Calu3 (cell line): ENCODE measurements at regions not wholly inside any gene's neighbourhood (a gene's known extent, or its start where the extent isn't known, plus 50 kb on each side); places are given as distances from the start of the nearest gene placed in this dataset.

Experiments used
- BruUV-seq: library from RNA; stranded (reverse); fragments of 400-500 nt; replicated peaks from 2 replicates; lab custom pipeline; 2021; lab: Mats Ljungman, UMichigan
- CTCF ChIA-PET: fragments of 300-600 bp; sonication (Branson Sonifier 250); formaldehyde crosslinking; loops from one replicate; lab custom pipeline; 2022; ENCODE audit warnings: antibody characterized with exemption; lab: Charles Lee
- DNase-seq: peaks from one replicate; pipeline ENCODE4 v3.0.0; 2022
- H3K27ac Mint-ChIP-seq: one replicate; pipeline ENCODE4 v1.8.0; 2022; ENCODE audit warnings: mixed read lengths; ENCODE audit not compliant: unreplicated experiment
- H3K27me3 Mint-ChIP-seq: one replicate; pipeline ENCODE4 v1.8.0; 2022; ENCODE audit warnings: mixed read lengths; ENCODE audit not compliant: unreplicated experiment
- H3K36me3 Mint-ChIP-seq: one replicate; pipeline ENCODE4 v1.8.0; 2022; ENCODE audit warnings: mild to moderate bottlenecking, moderate library complexity, mixed read lengths; ENCODE audit not compliant: insufficient read depth, unreplicated experiment
- H3K4me1 Mint-ChIP-seq: one replicate; pipeline ENCODE4 v1.8.0; 2022; ENCODE audit warnings: mild to moderate bottlenecking, low read depth, mixed read lengths; ENCODE audit not compliant: unreplicated experiment
- H3K4me3 Mint-ChIP-seq: one replicate; pipeline ENCODE4 v1.8.0; 2022; ENCODE audit warnings: mild to moderate bottlenecking, low read depth, moderate library complexity, mixed read lengths; ENCODE audit not compliant: unreplicated experiment
- H3K9me3 Mint-ChIP-seq: one replicate; pipeline ENCODE4 v1.8.0; 2022; ENCODE audit warnings: low read depth, mixed read lengths; ENCODE audit not compliant: unreplicated experiment
- intact Hi-C: fragments of 100-400 bp; cut with micrococcal nuclease; formaldehyde crosslinking; loops from one replicate; pipeline ENCODE4 v1.10.0; 2022; ENCODE audit not compliant: unreplicated experiment
- TF ChIP-seq, protein P1 (sequence below): fragments of 200-600 bp; IDR thresholded peaks from one replicate; pipeline ENCODE4 v1.8.0; 2022; ENCODE audit warnings: antibody characterized with exemption; ENCODE audit not compliant: unreplicated experiment

DNA sequence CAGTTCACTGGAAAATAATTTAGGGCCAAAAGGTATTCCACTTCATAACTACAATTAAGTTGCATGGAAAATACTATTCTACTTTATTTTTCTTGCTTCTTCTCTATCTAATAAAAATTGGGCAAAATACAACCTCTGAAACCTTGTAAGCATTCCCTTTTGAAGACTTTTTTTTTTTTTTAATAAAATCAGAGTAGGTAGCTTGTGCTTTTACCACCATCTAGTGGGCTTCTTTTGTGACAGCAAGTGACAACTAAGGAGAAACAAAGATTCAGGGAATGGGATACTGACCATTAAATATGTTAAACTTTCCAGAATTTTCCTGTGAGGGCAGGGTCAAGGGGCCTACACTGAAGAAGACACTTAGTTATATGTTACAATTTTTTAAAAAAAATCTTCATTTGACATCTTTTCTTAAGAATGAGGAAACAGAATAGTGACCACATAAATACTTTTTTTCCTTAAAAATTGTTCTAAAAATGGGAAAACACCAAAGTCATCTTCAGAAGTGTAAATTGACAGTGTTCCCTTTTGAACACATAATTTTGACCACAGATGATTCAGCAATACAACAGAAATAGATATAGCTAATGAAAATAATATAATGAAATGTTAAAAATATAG, 1183.2 kb upstream of the ACVR2A start:
- no peak for DNase-seq
- intact Hi-C loops, result loop anchor here (1.0 to 5.0 kb wide), 2 partner anchors 138 to 349 kb away; no protein-coding TSS in a partner anchor
- H3K27me3 Mint-ChIP-seq, result no peaks in the 10 kb centered on the region
- no peaks in the 10 kb centered on the region for H3K9me3 Mint-ChIP-seq
- TF ChIP-seq, protein P1, sequence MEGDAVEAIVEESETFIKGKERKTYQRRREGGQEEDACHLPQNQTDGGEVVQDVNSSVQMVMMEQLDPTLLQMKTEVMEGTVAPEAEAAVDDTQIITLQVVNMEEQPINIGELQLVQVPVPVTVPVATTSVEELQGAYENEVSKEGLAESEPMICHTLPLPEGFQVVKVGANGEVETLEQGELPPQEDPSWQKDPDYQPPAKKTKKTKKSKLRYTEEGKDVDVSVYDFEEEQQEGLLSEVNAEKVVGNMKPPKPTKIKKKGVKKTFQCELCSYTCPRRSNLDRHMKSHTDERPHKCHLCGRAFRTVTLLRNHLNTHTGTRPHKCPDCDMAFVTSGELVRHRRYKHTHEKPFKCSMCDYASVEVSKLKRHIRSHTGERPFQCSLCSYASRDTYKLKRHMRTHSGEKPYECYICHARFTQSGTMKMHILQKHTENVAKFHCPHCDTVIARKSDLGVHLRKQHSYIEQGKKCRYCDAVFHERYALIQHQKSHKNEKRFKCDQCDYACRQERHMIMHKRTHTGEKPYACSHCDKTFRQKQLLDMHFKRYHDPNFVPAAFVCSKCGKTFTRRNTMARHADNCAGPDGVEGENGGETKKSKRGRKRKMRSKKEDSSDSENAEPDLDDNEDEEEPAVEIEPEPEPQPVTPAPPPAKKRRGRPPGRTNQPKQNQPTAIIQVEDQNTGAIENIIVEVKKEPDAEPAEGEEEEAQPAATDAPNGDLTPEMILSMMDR, result peak; percentile 44
- H3K36me3 Mint-ChIP-seq, result no peaks in the 10 kb centered on the region
- H3K4me3 Mint-ChIP-seq, result no peak overlapping the region
- H3K27ac Mint-ChIP-seq, result no peak overlapping the region
- no TSS peak for BruUV-seq
- H3K4me1 Mint-ChIP-seq, result peaks cover 27% of the 10 kb centered on the region
- CTCF ChIA-PET, result interaction anchor here (0.7 to 1.2 kb wide), 3 partner anchors 349 to 1380 kb away, joined by 3 read pairs; no protein-coding TSS in a partner anchor

GRCh38 chr2:146659976-146660375, 1184.9 kb upstream of the ACVR2A start:
- TF ChIP-seq, protein P1, result no peak
- intact Hi-C loops, result loop anchor here (5.0 kb wide), 2 partner anchors 83 to 348 kb away; no protein-coding TSS in a partner anchor
- peaks cover 4% of the 10 kb centered on the region for H3K9me3 Mint-ChIP-seq
- no peak overlapping the region for H3K27ac Mint-ChIP-seq
- no TSS peak for BruUV-seq
- no peak overlapping the region for H3K4me3 Mint-ChIP-seq
- CTCF ChIA-PET, result no interaction called here
- DNase-seq, result no peak
- no peaks in the 10 kb centered on the region for H3K36me3 Mint-ChIP-seq
- H3K4me1 Mint-ChIP-seq, result peaks cover 12% of the 10 kb centered on the region
- H3K27me3 Mint-ChIP-seq, result no peaks in the 10 kb centered on the region

- CTCF ChIA-PET, result no interaction called here
- Mint-ChIP-seq H3K27me3 (no peaks in the 10 kb centered on the region), H3K27ac (no peak overlapping the region), H3K9me3 (peaks cover 7% of the 10 kb centered on the region), H3K36me3 (no peaks in the 10 kb centered on the region), H3K4me1 (peaks cover 7% of the 10 kb centered on the region), H3K4me3 (no peak overlapping the region)
- TF ChIP-seq, protein P1, result no peak
- intact Hi-C loops, result no loop called here
- BruUV-seq, result no TSS peak
- DNase-seq, result no peak
Measured at GRCh38 chr2:146652311-146652710, 1192.5 kb upstream of the ACVR2A start.

- no peak for DNase-seq
- CTCF ChIA-PET, result no interaction called here
- H3K9me3 Mint-ChIP-seq, result peaks cover 7% of the 10 kb centered on the region
- no peak overlapping the region for H3K4me3 Mint-ChIP-seq
- no peak overlapping the region for H3K27ac Mint-ChIP-seq
- H3K27me3 Mint-ChIP-seq, result no peaks in the 10 kb centered on the region
- TF ChIP-seq, protein P1, result no peak
- BruUV-seq, result no TSS peak
- no peaks in the 10 kb centered on the region for H3K36me3 Mint-ChIP-seq
- H3K4me1 Mint-ChIP-seq, result peaks cover 7% of the 10 kb centered on the region
- intact Hi-C loops, result no loop called here
Measured at GRCh38 chr2:146651361-146651760, 1193.5 kb upstream of the ACVR2A start.
